CD4-positive, alpha-beta T cell treated with Interleukin-21 for 1 hour (primary cell): ENCODE measurements at regions not wholly inside any gene's neighbourhood (a gene's known extent, or its start where the extent isn't known, plus 50 kb on each side); places are given as distances from the start of the nearest gene placed in this dataset.
"Not testable (repeated sequence)": the region's sequence is repeated elsewhere in the genome, so short reads cannot be mapped to it uniquely, and the experiment has no call there.

Experiments
- DNase-seq: peaks from one replicate; pipeline ENCODE4 v3.0.0-alpha.2; 2020

DNA sequence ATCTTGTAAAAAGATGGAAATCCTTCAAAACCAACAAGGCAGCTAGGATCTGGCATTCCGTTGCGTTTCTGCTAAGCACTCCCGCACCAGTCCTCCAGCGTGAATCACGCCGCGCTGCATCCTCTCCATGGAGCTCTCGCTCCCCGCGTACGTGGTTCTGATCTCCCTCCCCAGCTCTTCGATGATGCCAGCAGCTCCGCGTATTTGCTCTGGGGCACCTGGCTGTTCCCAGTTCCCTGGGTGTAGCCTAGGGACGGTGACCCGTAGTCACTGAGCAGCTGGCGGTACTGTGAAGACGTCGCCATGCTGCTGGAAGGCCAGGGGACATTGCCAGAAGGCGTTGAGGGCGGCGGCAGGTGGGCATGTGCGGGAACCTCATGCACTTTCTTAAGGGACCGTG is 407.5 kb downstream of the RNF144A start:
- DNase-seq = no peak

GRCh38 chr2:7325186-7325585 is 408.0 kb downstream of the RNF144A start:
- no peak for DNase-seq

DNA sequence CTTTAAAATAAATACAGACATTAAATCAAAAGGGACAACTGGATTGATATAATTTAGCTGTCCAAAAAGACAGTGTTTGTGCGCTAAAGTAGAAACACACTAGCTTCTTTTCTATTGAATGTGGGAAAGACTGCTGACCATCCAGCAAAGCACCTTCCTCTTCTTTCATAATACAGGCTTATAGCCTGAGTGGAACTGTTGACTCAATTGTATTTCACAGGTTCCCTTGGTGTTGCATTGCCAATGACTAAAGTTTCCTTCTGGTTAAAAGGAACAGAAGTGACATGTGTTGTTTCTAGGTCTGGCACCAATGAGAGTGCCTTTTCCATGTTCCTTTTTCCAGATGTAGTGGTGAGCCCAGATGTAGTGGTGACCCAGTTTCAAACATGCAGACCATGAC is 412.3 kb downstream of the RNF144A start:
- no peak for DNase-seq

GRCh38 chr2:7333189-7333765 is 416.1 kb downstream of the RNF144A start:
- DNase-seq = no peak

DNA sequence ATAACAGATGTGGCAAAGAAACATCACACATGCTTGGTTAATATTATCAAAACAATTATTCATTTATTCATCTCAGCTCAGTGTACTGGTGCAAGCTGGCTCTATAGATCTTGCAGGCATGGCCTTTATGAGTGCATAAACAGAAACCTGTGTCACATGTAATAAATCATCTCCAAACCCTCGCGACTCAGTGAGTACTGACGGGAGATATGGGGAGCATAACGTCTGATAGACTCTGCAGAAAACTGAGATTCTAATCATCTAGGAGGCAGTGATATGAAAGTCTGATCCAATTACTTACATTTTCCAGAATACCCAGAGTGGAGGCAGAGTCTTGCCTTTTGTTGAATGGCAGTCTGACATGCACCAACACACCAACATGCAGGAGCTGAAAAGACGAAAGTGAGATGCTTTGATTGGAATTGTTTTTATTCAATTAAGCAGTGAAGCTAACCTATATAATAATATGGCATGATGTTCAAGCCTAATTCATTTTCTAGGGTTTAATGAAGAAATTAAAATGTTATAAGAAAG is 416.8 kb downstream of the RNF144A start:
- DNase-seq = no peak

GRCh38 chr2:7338961-7339360 is 421.7 kb downstream of the RNF144A start:
- no peak for DNase-seq

DNA sequence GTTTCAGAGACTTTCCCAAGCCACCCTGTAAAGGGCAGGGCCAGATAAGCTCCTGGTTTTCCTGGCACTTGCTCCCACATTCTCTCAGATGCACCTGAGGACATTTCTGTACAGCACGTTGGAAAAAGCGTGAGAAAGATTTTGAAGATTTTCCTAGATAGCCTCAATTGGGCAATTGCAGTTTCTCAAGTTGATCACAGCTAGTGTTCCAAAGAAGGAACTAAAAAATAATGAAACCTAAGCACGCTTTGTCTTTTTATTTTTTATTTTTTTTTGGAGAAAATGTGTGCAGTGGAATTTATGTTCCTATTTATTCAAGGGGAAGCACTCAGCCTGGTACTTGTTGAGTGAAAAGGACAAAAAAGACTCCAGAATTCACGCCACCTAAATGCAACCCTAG is 429.1 kb downstream of the RNF144A start:
- DNase-seq = no peak

DNA sequence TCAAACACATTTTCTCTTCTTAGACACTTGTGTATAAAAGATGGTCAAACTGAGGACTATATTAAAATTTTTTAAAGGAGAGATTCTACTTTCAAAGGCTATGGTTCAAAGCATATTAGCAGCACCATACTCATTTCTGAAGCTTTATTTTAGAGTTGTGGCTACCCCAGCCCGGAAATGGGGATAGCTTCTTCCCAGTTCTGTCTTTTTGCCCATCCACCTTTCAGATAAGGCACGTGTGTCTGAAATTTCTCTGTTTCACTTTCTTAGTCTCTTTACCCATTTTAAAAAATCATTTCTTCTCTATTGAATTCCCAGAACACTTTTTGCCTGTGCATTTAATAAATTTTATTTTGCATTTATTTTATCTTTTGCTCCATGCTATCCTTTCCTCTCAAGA is 431.5 kb downstream of the RNF144A start:
- no peak for DNase-seq

GRCh38 chr2:7352191-7352590 is 435.0 kb downstream of the RNF144A start:
- no peak for DNase-seq

- no peak for DNase-seq
Observed at GRCh38 chr2:7353571-7353970, 436.4 kb downstream of the RNF144A start.

GRCh38 chr2:7355781-7356180 is 438.6 kb downstream of the RNF144A start:
- DNase-seq = no peak

DNA sequence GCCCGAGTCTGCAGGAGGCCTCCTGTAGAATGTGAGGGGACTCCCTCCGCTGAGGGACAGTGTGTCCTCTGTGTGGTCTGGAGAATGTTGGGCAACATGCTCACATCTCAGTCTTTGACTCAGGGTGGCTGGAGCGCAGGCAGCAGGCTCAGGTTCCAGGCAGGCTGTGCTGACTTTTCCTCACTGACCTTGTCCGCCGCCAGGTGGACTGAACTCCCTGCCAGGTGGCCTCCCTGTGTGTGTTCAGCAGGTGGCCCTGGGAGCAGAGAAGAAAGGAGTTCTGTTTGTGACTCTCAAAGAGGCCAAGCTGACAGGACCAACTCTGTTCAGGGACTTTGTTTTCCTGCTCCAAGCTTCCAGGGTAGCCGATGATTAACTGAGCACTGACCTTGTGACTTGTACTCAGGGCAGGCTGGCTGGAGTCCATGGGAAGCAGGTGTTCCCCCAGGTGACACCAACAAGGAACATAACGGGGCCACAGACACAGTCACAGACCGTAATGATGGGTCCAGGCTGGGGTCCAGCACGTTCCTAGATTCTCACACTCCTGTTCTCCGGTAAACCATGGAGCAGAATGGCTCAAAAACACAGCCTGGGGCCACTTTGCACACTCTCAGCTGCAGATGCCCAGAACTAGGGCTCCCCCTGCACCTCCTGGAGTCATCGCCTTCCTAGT is 439.8 kb downstream of the RNF144A start:
- no peak for DNase-seq

- DNase-seq = no peak
Observed at GRCh38 chr2:7357993-7358392, 440.8 kb downstream of the RNF144A start.

DNA sequence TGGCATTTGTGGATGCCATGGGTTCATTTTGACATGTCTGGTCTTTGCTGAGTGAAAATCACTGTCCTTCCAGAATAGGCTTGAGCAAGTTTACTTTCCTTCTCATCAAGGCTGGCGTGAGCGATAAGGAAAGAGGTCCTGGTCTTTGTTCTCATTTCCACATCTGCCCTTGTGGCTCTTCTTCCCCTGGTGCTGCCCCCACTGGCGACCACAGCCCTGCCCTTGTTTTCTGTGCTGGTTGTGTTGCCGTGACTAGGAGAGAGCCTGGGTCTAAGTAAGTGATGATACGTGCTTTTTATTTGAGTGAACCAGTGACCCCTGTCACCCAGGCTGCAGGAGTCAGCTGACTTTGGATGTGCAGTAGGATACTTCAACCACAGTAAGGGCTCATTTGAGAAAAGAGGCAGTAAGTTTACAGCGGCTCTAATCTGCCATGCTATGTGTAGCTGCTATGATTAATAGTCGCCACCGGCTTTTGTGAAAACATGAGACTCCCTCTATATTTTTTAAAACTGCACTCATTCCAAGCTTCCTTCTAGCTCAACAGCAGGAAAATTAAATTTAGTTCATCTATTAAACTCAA is 441.7 kb downstream of the RNF144A start:
- no peak for DNase-seq

GRCh38 chr2:7363906-7364305 is 446.7 kb downstream of the RNF144A start:
- no peak for DNase-seq

GRCh38 chr2:7368211-7368610 is 451.0 kb downstream of the RNF144A start:
- DNase-seq = no peak

DNA sequence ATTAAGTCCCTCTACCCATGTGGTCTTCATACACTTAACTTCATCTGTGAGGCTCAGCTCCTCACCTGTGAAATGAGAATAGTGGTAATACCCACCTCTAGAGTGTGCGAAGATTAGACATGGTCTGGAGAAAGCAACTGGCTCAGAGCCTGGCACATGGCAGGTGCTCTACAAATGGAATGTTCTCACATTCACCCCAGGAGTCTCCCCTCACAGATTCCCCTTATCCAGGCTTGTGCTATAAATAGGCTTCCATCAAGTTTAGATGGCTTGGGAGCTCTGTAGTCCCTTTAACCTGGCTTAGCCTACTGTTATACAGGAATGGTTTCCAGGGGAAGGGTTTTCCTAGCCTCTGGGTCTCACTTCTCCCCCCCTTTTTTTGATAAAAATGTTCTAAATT is 455.9 kb downstream of the RNF144A start:
- DNase-seq = no peak

- no peak for DNase-seq
Observed at GRCh38 chr2:7375901-7376300, 458.7 kb downstream of the RNF144A start.

- no peak for DNase-seq
Observed at GRCh38 chr2:7377916-7378569, 460.8 kb downstream of the RNF144A start.

GRCh38 chr2:7378591-7378990 is 461.4 kb downstream of the RNF144A start:
- DNase-seq = no peak

DNA sequence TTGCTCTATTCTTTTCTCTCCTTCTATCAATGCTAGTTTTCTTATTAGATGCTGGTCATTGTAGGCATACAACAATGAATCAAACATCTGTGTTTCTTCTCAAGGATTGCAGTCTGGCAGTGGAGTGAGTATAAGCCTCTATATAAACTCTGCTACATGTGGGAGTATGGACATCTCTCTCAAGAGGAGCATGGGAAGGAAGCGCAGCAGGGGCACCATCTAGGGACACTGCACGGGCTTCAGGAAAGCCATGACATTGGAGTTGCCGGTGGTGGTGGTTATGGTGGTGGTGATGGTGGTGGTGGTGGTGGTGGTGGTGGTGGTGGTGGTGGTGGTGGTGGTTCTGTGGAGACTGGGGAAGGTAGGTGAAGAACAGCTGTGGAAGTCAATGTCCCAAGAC is 462.6 kb downstream of the RNF144A start:
- no peak for DNase-seq

GRCh38 chr2:7384773-7385349 is 467.6 kb downstream of the RNF144A start:
- DNase-seq = no peak

DNA sequence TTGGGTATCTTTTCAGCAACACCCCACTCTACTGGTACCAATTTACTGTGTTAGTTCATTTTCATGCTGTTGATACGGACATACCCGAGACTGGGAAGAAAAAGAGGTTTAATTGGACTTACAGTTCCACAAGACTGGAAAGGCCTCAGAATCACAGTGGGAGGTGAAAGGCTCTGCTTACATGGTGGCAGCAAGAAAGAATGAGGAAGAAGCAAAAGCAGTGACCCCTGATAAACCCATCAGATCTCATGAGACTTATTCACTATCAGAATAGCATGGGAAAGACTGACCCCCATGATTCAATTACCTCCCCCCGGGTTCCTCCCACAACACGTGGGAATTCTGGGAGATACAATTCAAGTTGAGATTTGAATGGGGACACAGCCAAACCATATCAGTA is 473.1 kb downstream of the RNF144A start:
- not testable (repeated sequence) for DNase-seq
